ENCODE measurements at regions not wholly inside any gene's neighbourhood (a gene's known extent, or its start where the extent isn't known, plus 50 kb on each side); places are given as distances from the start of the nearest gene placed in this dataset.

GRCh38 chr3:153680526-153680925 is 440.7 kb upstream of the ARHGEF26 start:
- no peak for DNase-seq

DNA sequence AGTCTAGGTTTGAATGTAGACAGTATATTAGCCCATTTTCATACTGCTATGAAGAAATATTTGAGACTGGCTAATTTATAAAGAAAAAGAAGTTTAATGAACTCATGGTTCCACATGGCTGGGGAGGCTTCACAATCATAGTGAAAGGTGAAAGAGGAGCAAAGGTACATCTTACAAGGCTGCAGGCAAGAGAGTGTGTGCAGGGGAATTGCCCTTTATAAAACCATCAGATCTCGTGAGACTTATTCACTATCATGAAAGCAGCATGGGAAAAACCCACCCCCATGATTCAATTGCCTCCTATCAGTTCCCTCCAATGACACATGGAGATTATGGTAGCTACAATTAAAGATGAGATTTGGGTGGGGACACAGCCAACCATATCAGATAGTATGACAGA is 440.1 kb upstream of the ARHGEF26 start:
- no peak for DNase-seq

DNA sequence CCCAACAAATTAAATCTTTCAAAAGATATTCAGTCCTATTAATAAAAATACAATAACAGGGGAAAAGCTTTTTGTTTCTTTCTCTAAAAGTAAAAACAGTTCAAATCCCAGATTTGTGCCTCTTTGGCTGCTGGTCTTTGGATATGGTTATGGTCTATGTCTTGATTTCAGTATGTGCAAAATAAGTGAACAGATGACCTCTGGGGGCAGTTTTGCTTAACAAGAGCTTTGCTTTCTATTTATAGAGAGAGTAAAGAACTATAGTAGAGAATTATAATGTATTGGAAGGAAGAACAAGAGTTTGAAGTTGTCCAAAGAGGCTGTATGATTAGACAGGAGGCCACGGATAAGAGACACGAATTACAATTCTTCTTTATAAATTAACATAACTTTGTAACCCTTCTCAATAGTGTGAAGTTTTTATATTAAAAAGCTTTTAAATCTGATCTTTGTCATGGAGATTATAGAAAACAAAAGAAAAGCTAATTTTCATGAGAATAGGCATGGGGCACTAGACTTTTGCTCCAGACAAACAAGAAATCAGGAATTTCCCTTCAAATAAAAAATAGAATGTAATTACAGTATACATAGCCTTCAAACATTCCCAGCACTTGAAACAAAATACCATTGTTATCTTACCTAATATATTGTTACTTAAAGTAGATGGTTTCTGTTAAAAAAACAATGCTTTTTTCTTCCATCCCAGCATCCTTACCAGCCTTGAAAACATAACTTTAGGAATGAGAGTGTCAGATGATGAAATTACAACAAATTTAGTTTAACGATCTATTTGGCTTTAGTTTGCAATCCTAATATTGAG is 432.7 kb upstream of the ARHGEF26 start:
- DNase-seq, result no peak

DNA sequence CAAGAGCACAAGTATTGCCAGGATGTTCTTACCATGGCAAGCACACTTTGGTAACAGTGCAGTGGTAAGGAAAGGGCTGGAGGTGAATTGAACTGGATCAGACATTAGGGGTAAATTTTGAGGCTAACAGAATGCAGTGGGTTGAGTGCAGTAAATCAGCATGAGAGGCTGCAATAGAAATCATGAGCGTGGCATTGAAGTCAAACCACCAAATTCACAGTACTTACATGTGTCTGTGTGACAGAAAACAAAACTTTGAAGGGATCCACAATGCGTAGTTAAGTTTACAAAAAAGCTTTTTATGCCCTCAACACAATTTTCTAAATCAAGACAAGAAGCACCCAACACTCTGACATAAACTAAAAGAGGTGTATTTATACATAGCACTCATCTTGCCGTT is 428.0 kb upstream of the ARHGEF26 start:
- DNase-seq, result no peak

GRCh38 chr3:153702106-153702505 is 419.1 kb upstream of the ARHGEF26 start:
- no peak for DNase-seq

- no peak for DNase-seq
Observed at GRCh38 chr3:153704115-153704514, 417.1 kb upstream of the ARHGEF26 start.

GRCh38 chr3:153706706-153707105 is 414.5 kb upstream of the ARHGEF26 start:
- no peak for DNase-seq

GRCh38 chr3:153714016-153714415 is 407.2 kb upstream of the ARHGEF26 start:
- no peak for DNase-seq

DNA sequence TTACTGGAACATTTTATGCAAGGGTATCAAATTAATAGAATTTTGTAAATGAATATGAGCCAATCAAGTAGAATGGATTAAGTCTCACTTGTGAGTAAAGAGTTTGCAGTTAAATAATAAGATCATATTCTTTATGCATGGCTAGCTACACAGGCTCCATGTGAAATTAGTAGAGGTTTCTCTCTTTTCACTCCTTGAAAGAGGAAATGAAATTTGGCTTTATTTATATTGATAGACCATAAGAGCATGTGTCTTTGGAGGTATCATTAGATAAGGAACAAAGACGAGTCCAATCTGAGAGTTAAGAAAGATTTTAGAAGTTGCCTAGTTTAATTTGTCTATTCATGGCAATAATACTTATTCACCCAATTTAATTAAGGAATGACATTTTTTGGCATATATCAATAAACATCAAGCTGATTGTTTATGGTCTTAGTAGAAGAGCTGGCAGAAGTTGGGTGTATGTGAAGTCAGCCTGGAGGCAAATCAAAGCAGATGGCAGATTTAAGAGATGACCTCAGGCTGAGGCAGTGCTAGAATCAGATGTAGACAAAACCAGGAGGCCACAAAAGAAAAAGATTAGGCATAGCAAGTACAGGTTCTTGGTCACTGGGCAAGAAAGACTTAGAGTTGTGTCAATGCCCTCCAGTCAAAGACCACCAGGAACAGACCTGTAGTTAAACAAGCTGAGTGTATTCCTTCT is 406.5 kb upstream of the ARHGEF26 start:
- DNase-seq, result no peak

DNA sequence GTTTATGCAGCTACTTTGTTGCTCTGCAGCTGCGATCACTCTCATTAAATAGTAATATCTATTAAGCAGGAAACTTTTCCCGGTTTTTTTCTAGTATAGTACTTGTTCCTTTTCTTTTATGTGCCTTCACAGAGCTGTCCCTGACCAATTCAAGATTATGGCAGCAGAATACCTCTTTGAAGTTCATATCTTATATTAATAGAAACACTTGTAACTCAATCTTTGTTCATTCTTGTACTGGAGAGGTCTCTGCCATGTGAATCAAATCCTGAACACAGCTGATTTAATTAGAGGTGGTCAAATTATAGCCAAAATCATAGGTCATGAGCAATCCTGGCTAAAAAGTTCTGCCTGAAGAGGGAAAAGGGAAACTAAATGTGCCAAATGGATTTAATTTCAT is 399.0 kb upstream of the ARHGEF26 start:
- DNase-seq, result no peak

DNA sequence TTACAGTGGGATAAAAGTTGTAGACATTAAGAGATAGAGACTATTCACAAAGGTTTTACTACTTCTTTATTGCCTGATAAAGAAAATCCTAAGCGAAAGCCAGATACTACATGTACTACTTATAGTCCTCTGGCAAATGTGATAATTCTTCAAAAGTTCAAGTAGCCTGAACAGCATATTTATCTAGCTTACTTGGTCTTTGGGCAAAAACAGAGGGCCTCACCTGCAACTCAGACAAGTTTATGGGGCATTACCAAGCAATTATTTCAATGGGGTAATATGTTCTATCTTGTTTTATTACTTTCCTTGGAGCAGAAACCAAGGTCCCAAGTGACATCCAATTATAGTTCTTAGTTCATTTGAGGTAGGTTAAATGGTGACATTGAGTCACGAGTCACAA is 390.1 kb upstream of the ARHGEF26 start:
- no peak for DNase-seq

GRCh38 chr3:153734777-153735551 is 386.2 kb upstream of the ARHGEF26 start:
- DNase-seq, result no peak

GRCh38 chr3:153740109-153740508 is 381.1 kb upstream of the ARHGEF26 start:
- DNase-seq, result no peak

DNA sequence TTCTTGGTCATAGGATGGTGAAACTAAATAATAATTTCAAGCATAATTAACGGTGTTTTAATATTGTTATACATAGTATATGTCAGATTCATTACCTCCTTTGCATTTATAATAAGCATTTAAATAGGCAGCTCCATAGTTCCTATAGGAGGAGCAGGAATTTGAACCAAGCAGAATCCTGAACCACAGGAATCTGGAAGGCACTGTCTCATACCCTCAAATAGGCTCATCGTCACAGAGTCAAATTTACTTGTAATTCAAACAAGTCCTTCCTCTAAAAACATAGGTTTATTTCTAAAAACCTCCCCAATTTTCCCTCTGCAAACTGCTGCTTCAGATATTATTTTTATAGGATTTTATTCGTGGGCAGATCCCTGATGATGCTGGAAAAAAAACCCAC is 376.3 kb upstream of the ARHGEF26 start:
- DNase-seq, result no peak

DNA sequence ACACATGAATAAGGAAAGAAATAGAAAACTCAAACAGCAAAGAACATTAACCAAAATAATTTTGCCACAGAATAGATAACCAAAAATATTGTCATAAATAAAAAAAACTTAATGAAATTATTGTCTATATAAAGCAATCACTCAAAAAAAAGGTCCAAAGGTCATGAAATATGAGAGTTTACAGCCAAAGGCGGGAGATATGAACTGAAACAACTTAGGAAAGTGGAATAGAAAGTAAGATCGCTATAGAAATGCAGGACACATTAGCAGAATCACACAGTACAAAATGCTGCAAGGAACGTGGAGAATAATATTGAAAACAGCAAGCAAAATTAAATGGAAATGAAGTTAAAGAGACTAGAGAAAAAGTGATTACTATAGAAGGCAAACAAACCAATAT is 375.0 kb upstream of the ARHGEF26 start:
- DNase-seq, result no peak

- no peak for DNase-seq
Observed at GRCh38 chr3:153749070-153749610, 372.1 kb upstream of the ARHGEF26 start.

GRCh38 chr3:153752405-153753027 is 368.7 kb upstream of the ARHGEF26 start:
- DNase-seq, result no peak

DNA sequence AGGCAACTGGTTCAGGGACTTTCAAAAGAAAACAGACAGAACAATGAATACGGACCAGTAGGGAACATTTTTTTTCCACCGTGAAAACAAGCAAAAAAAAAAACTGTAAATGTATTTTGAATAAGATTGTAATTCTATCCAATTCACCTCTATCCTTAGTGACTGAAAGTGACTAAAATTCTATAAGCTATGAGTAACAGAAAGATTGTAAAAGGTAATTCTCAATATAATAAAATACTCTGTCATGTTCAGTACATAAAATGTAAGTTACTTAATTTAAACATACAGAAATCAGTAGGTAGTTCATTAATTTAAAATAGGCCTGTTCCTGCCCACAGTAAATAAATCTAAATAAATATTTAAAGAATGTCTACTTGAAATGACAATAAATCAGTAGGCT is 368.2 kb upstream of the ARHGEF26 start:
- no peak for DNase-seq

DNA sequence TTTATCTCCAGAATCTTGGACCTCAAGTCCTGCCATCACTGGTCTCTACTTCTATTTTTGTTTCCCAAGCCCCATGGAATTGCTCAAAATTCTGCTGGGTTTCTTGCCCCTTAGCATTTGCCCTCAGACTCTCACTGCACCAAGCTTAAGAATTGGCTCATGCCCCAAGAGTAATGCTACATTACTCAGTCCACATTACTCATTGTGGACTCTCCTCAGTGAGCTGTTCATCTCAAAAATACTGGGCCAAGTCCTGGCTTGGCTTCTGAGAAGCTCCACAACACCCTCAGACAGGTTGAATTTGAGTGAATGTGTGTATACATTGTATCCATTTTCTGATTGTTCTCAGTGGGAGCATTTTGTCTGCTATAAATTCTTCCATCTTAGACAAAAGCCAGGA is 364.4 kb upstream of the ARHGEF26 start:
- DNase-seq, result no peak

- DNase-seq, result no peak
Observed at GRCh38 chr3:153757839-153758238, 363.4 kb upstream of the ARHGEF26 start.

DNA sequence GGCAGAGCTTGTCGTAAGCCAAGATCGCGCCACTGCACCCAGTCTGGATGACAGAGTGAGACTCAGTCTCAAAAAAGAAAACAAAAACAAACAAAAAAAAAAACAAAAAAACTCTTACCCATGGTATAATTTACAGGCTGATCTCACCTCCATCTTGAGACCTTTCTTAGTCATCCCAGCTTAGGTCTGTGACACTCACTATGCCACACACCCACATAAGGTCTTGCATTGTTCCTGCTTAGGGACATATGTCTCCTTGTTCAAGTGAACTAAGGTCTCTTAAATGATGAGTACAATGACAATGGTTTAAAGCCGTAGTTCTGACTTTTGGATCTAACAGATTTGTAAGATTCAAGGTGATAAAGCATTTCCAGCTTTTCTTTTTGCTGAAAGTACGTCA is 360.2 kb upstream of the ARHGEF26 start:
- DNase-seq, result no peak

- no peak for DNase-seq
Observed at GRCh38 chr3:153762411-153763235, 358.6 kb upstream of the ARHGEF26 start.

Data from activated CD4-positive, alpha-beta T cell treated with anti-CD3 and anti-CD28 coated beads, Interleukin-2, amount 50 U/mL, for 1 hour (primary cell).